T-helper 22 cell (primary cell): ENCODE measurements at regions not wholly inside any gene's neighbourhood (a gene's known extent, or its start where the extent isn't known, plus 50 kb on each side); places are given as distances from the start of the nearest gene placed in this dataset.
"Not testable (repeated sequence)": the region's sequence is repeated elsewhere in the genome, so short reads cannot be mapped to it uniquely, and the experiment has no call there.

Experiments used
- DNase-seq: peaks from one replicate; pipeline ENCODE4 v3.0.0-alpha.2; 2020; ENCODE audit warnings: low read depth

DNA sequence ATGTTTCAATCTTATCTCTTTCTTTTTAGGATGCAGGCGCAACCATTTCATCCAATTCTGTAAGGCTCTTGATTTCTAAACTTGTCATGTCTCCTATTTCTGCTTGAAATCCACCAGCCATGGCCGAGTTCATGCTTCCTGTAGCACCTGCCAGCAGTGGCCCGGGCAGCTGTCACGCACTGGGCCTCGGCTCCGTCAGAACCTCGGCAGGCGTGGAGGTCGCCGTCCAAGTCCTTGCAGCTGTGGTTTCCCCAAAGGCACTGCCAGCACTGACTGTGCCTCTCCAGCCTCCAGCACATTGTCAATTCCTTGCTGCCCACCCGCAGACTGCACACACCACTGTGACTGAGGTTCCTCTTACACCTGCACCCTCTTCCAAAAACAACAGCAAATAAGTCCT lies 188.7 kb upstream of the SALL3 start:
- no peak for DNase-seq

GRCh38 chr18:78792094-78792493 lies 187.5 kb upstream of the SALL3 start:
- no peak for DNase-seq

GRCh38 chr18:78792736-78793135 lies 186.9 kb upstream of the SALL3 start:
- DNase-seq = no peak

GRCh38 chr18:78793313-78794070 lies 186.1 kb upstream of the SALL3 start:
- no peak for DNase-seq

GRCh38 chr18:78794071-78794430 lies 185.6 kb upstream of the SALL3 start:
- DNase-seq = no peak

- no peak for DNase-seq
These were observed 182.7 kb upstream of the SALL3 start for GRCh38 chr18:78796693-78797455.

DNA sequence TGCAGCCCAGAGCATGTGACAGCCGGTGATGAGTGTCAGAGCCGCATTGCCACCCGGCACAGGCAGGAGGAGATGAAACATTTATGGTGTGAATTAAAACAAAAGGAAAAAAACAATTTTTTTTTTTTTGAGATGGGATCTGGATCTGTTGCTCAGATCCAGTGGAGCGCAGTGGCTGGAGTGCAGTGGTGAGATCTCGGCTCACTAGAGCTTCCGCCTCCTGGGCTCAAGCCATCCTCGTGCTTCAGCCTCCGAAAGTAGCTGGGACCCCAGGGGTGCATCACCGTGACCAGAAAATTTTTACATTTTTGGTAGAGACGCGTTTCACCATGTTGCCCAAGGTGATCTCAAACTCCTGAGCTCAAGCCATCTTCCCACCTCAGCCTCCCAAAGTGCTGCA lies 182.1 kb upstream of the SALL3 start:
- DNase-seq = no peak

GRCh38 chr18:78798402-78799175 lies 181.0 kb upstream of the SALL3 start:
- no peak for DNase-seq

GRCh38 chr18:78799382-78800089 lies 180.1 kb upstream of the SALL3 start:
- DNase-seq = no peak

DNA sequence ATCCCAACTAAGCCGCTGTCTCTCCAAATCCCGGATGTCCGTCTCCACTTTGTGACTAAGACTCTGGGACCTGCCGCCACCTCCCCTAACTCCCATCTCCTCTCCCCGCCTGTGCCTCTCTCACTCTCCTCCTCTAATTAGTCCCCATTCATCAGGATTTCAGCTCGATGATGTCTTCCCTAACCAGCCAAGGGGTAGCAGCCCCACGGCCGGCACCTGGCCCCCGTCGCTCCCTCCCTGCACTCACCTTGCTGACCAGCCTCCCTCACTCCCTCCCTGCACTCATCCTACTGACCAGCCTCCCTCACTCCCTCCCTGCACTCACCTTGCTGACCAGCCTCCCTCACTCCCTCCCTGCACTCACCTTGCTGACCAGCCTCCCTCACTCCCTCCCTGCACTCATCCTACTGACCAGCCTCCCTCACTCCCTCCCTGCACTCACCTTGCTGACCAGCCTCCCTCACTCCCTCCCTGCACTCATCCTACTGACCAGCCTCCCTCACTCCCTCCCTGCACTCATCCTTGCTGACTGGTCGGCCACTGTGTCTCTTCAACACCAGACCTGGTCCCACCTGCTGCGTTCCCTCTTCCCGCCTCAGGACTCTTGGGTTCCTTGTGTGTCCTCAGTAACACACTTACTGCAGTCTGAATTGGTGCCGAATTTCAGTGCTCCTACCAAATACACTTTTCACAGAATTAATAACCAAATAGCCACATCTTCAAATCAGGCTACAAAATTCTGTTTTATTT lies 179.3 kb upstream of the SALL3 start:
- DNase-seq = not testable (repeated sequence)

DNA sequence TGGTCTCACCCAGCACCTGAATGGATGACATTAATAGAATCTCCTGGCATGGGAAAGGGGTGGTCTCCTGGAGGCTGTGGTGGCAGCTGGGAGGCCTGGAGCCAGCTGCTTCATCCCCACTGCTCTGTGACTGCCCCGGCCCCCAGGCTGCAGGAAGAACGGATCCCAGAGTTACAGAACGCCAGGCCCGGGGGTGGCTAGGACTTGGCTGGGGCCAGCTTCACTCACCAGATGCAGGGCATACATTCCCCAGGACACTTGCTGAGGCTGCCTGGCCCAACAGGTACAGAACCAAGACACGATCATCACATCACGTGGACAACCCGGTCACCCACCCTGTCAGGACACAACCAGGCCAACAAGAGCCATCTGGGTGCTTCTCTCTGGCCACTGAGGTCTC lies 178.6 kb upstream of the SALL3 start:
- no peak for DNase-seq

DNA sequence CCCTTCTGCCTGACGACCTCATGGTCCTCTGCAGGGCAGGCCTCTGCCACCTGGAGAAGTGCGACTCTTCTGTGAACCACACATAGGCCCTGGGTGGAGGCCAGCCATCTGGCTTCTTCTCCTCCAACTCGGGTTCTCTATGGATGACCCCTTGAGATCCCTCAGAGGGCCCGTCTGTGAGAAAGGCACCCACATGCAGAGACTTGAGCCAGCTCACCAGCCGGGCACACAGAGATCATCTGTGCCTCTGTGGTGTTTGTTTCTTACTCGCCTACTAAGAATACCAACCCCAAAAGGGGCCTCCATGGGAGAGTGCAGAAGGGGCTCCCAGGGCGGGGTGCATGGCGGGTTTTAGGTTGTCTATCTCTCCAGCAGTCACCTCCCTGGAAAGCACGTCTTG lies 176.5 kb upstream of the SALL3 start:
- no peak for DNase-seq

DNA sequence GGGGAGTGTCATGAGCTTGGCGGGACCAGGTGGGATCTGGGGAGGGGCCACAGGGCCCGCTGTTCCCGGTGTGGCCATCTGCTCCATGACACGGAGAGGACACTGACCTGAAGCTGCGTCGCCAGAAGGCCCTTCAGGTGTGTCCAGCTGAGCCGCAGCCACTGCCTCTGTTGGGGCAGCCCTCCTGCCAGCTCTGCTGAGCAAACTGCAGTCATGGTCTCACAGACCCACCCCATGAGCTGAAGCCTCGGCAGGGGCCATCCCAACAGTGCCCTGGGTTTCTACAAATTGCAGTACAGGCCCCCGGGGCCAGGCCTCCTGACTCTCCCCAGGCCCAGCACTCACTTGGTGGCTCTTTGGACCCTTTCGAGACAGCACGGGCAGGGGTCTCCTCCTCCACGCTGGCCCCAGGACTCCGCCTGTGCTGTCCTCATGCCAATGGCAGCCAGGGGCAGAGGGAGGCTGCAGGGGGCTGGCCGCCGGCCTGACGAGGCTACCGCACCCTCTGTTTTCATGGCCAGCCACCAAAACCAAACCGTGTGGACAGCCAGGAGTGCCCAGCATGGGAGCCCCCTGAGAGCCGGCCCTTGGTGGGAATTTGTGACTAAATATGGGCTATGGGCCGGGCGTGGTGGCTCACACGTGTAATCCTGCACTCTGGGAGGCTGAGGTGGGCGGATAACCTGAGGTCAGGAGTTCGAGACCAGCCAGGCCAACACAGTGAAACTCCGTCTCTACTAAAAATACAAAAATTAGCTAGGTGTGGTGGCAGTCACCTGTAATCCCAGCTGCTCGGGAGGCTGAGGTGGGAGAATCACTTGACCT lies 175.2 kb upstream of the SALL3 start:
- DNase-seq = no peak

- no peak for DNase-seq
These were observed 173.8 kb upstream of the SALL3 start for GRCh38 chr18:78805840-78806239.

- no peak for DNase-seq
These were observed 171.9 kb upstream of the SALL3 start for GRCh38 chr18:78807668-78808067.

DNA sequence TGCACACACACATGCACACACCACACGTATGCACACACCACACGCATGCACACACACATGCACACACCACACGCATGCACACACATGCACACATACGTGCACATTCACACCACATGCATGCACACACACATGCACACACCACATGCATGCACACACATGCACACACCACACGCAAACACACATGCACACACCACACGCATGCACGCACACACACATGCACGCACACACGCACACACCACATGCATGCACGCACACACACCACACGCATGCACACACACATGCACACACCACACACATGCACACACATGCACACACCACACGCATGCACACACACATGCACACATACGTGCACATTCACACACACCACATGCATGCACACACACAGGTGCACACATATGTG lies 169.8 kb upstream of the SALL3 start:
- DNase-seq = no peak

DNA sequence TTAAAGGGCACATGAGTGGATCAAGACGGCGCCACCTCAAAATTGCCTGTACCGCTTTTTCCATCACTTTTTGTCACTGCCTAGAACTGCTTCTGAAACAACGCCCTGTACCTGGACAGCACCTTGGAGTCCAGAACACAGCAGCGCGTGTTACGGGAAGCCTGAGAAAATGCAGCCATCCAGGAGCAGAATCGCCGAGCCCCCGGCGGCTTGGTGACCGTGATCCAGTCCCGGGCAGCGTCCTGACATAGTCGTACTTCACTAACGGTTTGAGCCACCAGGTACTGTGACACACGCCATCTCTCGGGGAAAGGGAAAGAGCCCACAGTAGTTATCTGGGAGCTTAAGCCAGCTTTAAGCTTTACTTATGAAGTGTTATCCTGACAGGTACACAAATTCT lies 168.9 kb upstream of the SALL3 start:
- DNase-seq = no peak

- DNase-seq = no peak
These were observed 167.6 kb upstream of the SALL3 start for GRCh38 chr18:78812067-78812466.

- no peak for DNase-seq
These were observed 166.5 kb upstream of the SALL3 start for GRCh38 chr18:78813156-78813555.

- no peak for DNase-seq
These were observed 165.5 kb upstream of the SALL3 start for GRCh38 chr18:78813936-78814710.
